ENCODE measurements at regions not wholly inside any gene's neighbourhood (a gene's known extent, or its start where the extent isn't known, plus 50 kb on each side); places are given as distances from the start of the nearest gene placed in this dataset.

GRCh38 chr22:23496445-23496833, 83.7 kb downstream of the IGLL1 start:
- POLR2A ChIA-PET (ENCODE audit: low non-redundant PET), result no interaction called here
- no peaks in the 10 kb centered on the region for H3K4me1 ChIP-seq (ENCODE audit: insufficient read depth, low read length, poor library complexity, severe bottlenecking)
- H3K4me3 ChIP-seq (ENCODE audit: low read depth, low read length, poor library complexity, severe bottlenecking), result no peak overlapping the region
- H3K36me3 ChIP-seq (ENCODE audit: insufficient read depth, low read length, poor library complexity, severe bottlenecking), result no peaks in the 10 kb centered on the region
- H3K27ac ChIP-seq (ENCODE audit: low read depth, low read length, poor library complexity, severe bottlenecking), result no peak overlapping the region
- DNase-seq (ENCODE audit: low spot score), result no peak
- TF ChIP-seq CTCF (conservative IDR thresholded peaks at IDR 0.05; ENCODE audit: low read depth, low read length) (no peak), EZH2 (IDR thresholded peaks at IDR 0.05; ENCODE audit: borderline replicate concordance, low read depth, low read length, poor library complexity, severe bottlenecking) (no peak)
- no TSS peak for BruUV-seq (replicated peaks)
- H3K9me3 ChIP-seq (ENCODE audit: low read depth, low read length, poor library complexity, severe bottlenecking), result no peaks in the 10 kb centered on the region
- no peaks in the 10 kb centered on the region for H3K27me3 ChIP-seq (replicated peaks; ENCODE audit: insufficient read depth, low read depth, low read length, poor library complexity)
- CTCF ChIA-PET, result no interaction called here
- intact Hi-C loops (cut with micrococcal nuclease; ENCODE audit: unreplicated experiment), result no loop called here

- POLR2A ChIA-PET (ENCODE audit: low non-redundant PET), result no interaction called here
Observed at GRCh38 chr22:23495614-23496444, 84.3 kb downstream of the IGLL1 start.

GRCh38 chr22:23494930-23495266, 85.2 kb downstream of the IGLL1 start:
- Histone ChIP-seq H3K27me3 (replicated peaks; ENCODE audit: insufficient read depth, low read depth, low read length, poor library complexity) (no peaks in the 10 kb centered on the region), H3K4me1 (ENCODE audit: insufficient read depth, low read length, poor library complexity, severe bottlenecking) (no peaks in the 10 kb centered on the region), H3K4me3 (ENCODE audit: low read depth, low read length, poor library complexity, severe bottlenecking) (no peak overlapping the region), H3K36me3 (ENCODE audit: insufficient read depth, low read length, poor library complexity, severe bottlenecking) (no peaks in the 10 kb centered on the region), H3K9me3 (ENCODE audit: low read depth, low read length, poor library complexity, severe bottlenecking) (no peaks in the 10 kb centered on the region), H3K27ac (ENCODE audit: low read depth, low read length, poor library complexity, severe bottlenecking) (no peak overlapping the region)
- BruUV-seq (replicated peaks), result no TSS peak
- ChIA-PET CTCF (no interaction called here), POLR2A (ENCODE audit: low non-redundant PET) (no interaction called here)
- intact Hi-C loops (cut with micrococcal nuclease; ENCODE audit: unreplicated experiment), result no loop called here
- TF ChIP-seq EZH2 (IDR thresholded peaks at IDR 0.05; ENCODE audit: borderline replicate concordance, low read depth, low read length, poor library complexity, severe bottlenecking) (no peak), CTCF (conservative IDR thresholded peaks at IDR 0.05; ENCODE audit: low read depth, low read length) (no peak)
- no peak for DNase-seq (ENCODE audit: low spot score)

More at GRCh38 chr22:23495614-23496444, 84.3 kb downstream of the IGLL1 start:
- no peak for DNase-seq (ENCODE audit: low spot score)
- BruUV-seq (replicated peaks), result no TSS peak
- intact Hi-C loops (cut with micrococcal nuclease; ENCODE audit: unreplicated experiment), result no loop called here
- no peak overlapping the region for H3K27ac ChIP-seq (ENCODE audit: low read depth, low read length, poor library complexity, severe bottlenecking)
- CTCF ChIA-PET, result no interaction called here
- no peak for TF ChIP-seq CTCF (conservative IDR thresholded peaks at IDR 0.05; ENCODE audit: low read depth, low read length)
- TF ChIP-seq EZH2 (IDR thresholded peaks at IDR 0.05; ENCODE audit: borderline replicate concordance, low read depth, low read length, poor library complexity, severe bottlenecking), result no peak
- H3K27me3 ChIP-seq (replicated peaks; ENCODE audit: insufficient read depth, low read depth, low read length, poor library complexity), result no peaks in the 10 kb centered on the region
- no peaks in the 10 kb centered on the region for H3K9me3 ChIP-seq (ENCODE audit: low read depth, low read length, poor library complexity, severe bottlenecking)
- H3K4me3 ChIP-seq (ENCODE audit: low read depth, low read length, poor library complexity, severe bottlenecking), result no peak overlapping the region
- no peaks in the 10 kb centered on the region for H3K4me1 ChIP-seq (ENCODE audit: insufficient read depth, low read length, poor library complexity, severe bottlenecking)
- H3K36me3 ChIP-seq (ENCODE audit: insufficient read depth, low read length, poor library complexity, severe bottlenecking), result no peaks in the 10 kb centered on the region
